GM13977 (cell line): ENCODE measurements at regions not wholly inside any gene's neighbourhood (a gene's known extent, or its start where the extent isn't known, plus 50 kb on each side); places are given as distances from the start of the nearest gene placed in this dataset.

ENCODE experiments used
- DNase-seq: peaks from one replicate; pipeline ENCODE4 v3.0.0; 2012; ENCODE audit warnings: low spot score
- CTCF ChIP-seq: IDR thresholded peaks from 2 replicates; pipeline ENCODE4 v1.5.1; 2012; ENCODE audit warnings: mild to moderate bottlenecking, control low read depth; ENCODE audit not compliant: insufficient read depth; ENCODE audit errors: extremely low read depth, missing control alignments
- in situ Hi-C: fragments of 300-500 bp; cut with MboI; formaldehyde crosslinking; loops from one replicate; pipeline ENCODE4 v1.12.0; 2022; ENCODE audit warnings: low sequenced_read_pairs, low pct_unique_long_range_greater_than_20kb, mixed read lengths, inconsistent platforms; ENCODE audit not compliant: unreplicated experiment

GRCh38 chr15:36465304-36465703 is 114.1 kb upstream of the CDIN1 start:
- DNase-seq: no peak
- TF ChIP-seq CTCF: no peak
- in situ Hi-C loops: no loop called here

- no peak for TF ChIP-seq CTCF
Observed at GRCh38 chr15:36468746-36469145, 110.7 kb upstream of the CDIN1 start.

GRCh38 chr15:36469311-36469966 is 110.0 kb upstream of the CDIN1 start:
- TF ChIP-seq CTCF: no peak
- no peak for DNase-seq
- in situ Hi-C loops: no loop called here

More at GRCh38 chr15:36468746-36469145, 110.7 kb upstream of the CDIN1 start:
- in situ Hi-C loops: no loop called here
- DNase-seq: no peak

- in situ Hi-C loops: no loop called here
- DNase-seq: no peak
- no peak for TF ChIP-seq CTCF
Observed at GRCh38 chr15:36472672-36473071, 106.8 kb upstream of the CDIN1 start.

GRCh38 chr15:36478561-36478960 is 100.9 kb upstream of the CDIN1 start:
- DNase-seq: no peak
- TF ChIP-seq CTCF: no peak
- in situ Hi-C loops: no loop called here

GRCh38 chr15:36479200-36479896 is 100.1 kb upstream of the CDIN1 start:
- DNase-seq: no peak
- in situ Hi-C loops: no loop called here
- no peak for TF ChIP-seq CTCF
